Fibroblast of skin of back (primary cell): ENCODE measurements at regions not wholly inside any gene's neighbourhood (a gene's known extent, or its start where the extent isn't known, plus 50 kb on each side); places are given as distances from the start of the nearest gene placed in this dataset.

ENCODE experiments used
- DNase-seq: peaks from one replicate; pipeline ENCODE4 v3.0.0-alpha.2; 2013

GRCh38 chr4:122203407-122203806 lies 51.3 kb downstream of the BLTP1 start:
- DNase-seq = no peak

GRCh38 chr4:122205687-122206086 lies 53.6 kb downstream of the BLTP1 start:
- no peak for DNase-seq

- DNase-seq = no peak
These were observed 60.7 kb downstream of the BLTP1 start for GRCh38 chr4:122212880-122213279.

GRCh38 chr4:122218762-122219161 lies 66.6 kb downstream of the BLTP1 start:
- peak; percentile 7 for DNase-seq

- DNase-seq = no peak
These were observed 67.2 kb downstream of the BLTP1 start for GRCh38 chr4:122219356-122219755.

- DNase-seq = no peak
These were observed 69.2 kb downstream of the BLTP1 start for GRCh38 chr4:122221322-122221721.

GRCh38 chr4:122224348-122224747 lies 72.2 kb downstream of the BLTP1 start:
- DNase-seq = peak; percentile 23

- no peak for DNase-seq
These were observed 75.1 kb downstream of the BLTP1 start for GRCh38 chr4:122227202-122227601.

- DNase-seq = no peak
These were observed 77.7 kb downstream of the BLTP1 start for GRCh38 chr4:122229857-122230256.

- no peak for DNase-seq
These were observed 80.5 kb downstream of the BLTP1 start for GRCh38 chr4:122232633-122233032.

GRCh38 chr4:122234686-122235085 lies 82.6 kb downstream of the BLTP1 start:
- DNase-seq = no peak

- no peak for DNase-seq
These were observed 91.7 kb downstream of the BLTP1 start for GRCh38 chr4:122243785-122244184.

- no peak for DNase-seq
These were observed 92.6 kb downstream of the BLTP1 start for GRCh38 chr4:122244764-122245163.

- no peak for DNase-seq
These were observed 94.4 kb downstream of the BLTP1 start for GRCh38 chr4:122246551-122246950.

GRCh38 chr4:122249357-122249756 lies 97.2 kb downstream of the BLTP1 start:
- DNase-seq = no peak

- no peak for DNase-seq
These were observed 100.5 kb downstream of the BLTP1 start for GRCh38 chr4:122252584-122252983.

- no peak for DNase-seq
These were observed 107.7 kb downstream of the BLTP1 start for GRCh38 chr4:122259849-122260248.

GRCh38 chr4:122276359-122276758 lies 102.5 kb upstream of the ADAD1 start:
- no peak for DNase-seq

- no peak for DNase-seq
These were observed 99.8 kb upstream of the ADAD1 start for GRCh38 chr4:122278976-122279375.

- DNase-seq = no peak
These were observed 99.1 kb upstream of the ADAD1 start for GRCh38 chr4:122279670-122280069.

- DNase-seq = peak; percentile 19
These were observed 93.5 kb upstream of the ADAD1 start for GRCh38 chr4:122285285-122285684.

- DNase-seq = no peak
These were observed 85.1 kb upstream of the ADAD1 start for GRCh38 chr4:122293374-122294365.

GRCh38 chr4:122297694-122298093 lies 81.1 kb upstream of the ADAD1 start:
- no peak for DNase-seq

GRCh38 chr4:122300776-122301175 lies 78.0 kb upstream of the ADAD1 start:
- DNase-seq = no peak
